ENCODE measurements at regions not wholly inside any gene's neighbourhood (a gene's known extent, or its start where the extent isn't known, plus 50 kb on each side); places are given as distances from the start of the nearest gene placed in this dataset.

- no peaks in the 10 kb centered on the region for H3K9me3 Mint-ChIP-seq
- TF ChIP-seq GTF2I (CRISPR knock-in tag; conservative IDR thresholded peaks at IDR 0.05) (no peak), RORB (CRISPR knock-in tag; IDR thresholded peaks at IDR 0.05) (no peak), MYBL2 (CRISPR knock-in tag; IDR thresholded peaks at IDR 0.05) (no peak), PREB (CRISPR knock-in tag; IDR thresholded peaks at IDR 0.05; ENCODE audit: borderline replicate concordance) (no peak), CREB1 (CRISPR knock-in tag; IDR thresholded peaks at IDR 0.05) (no peak), CBFB (CRISPR knock-in tag; IDR thresholded peaks at IDR 0.05; ENCODE audit: low read depth) (no peak), ERG (CRISPR knock-in tag; IDR thresholded peaks at IDR 0.05) (no peak)
- H3K36me3 Mint-ChIP-seq: no peaks in the 10 kb centered on the region
- H3K27me3 Mint-ChIP-seq (ENCODE audit: low read depth): no peaks in the 10 kb centered on the region
- ATAC-seq (no peak), DNase-seq (ENCODE audit: low spot score) (no peak)
- H3K4me1 Mint-ChIP-seq: peaks cover 17% of the 10 kb centered on the region
- CTCF ChIA-PET: no interaction called here
- POLR2A ChIA-PET: no interaction called here
- no peak overlapping the region for H3K27ac Mint-ChIP-seq
- no peak overlapping the region for H3K4me3 Mint-ChIP-seq
These were observed 172.0 kb downstream of the SCP2D1 start for GRCh38 chr20:18985551-18985950.

- Mint-ChIP-seq H3K4me3 (no peak overlapping the region), H3K36me3 (no peaks in the 10 kb centered on the region), H3K9me3 (no peaks in the 10 kb centered on the region), H3K27me3 (ENCODE audit: low read depth) (no peaks in the 10 kb centered on the region), H3K4me1 (peaks cover 17% of the 10 kb centered on the region), H3K27ac (no peak overlapping the region)
- POLR2A ChIA-PET: no interaction called here
- DNase-seq (ENCODE audit: low spot score) (no peak), ATAC-seq (no peak)
- CTCF ChIA-PET: no interaction called here
- no peak for TF ChIP-seq IRF2 (CRISPR knock-in tag; IDR thresholded peaks at IDR 0.05; ENCODE audit: borderline replicate concordance, low read depth)
- no peak for TF ChIP-seq HMGXB4 (CRISPR knock-in tag; IDR thresholded peaks at IDR 0.05)
- TF ChIP-seq JUN (CRISPR knock-in tag; IDR thresholded peaks at IDR 0.05): no peak
- no peak for TF ChIP-seq PRDM15 (CRISPR knock-in tag; IDR thresholded peaks at IDR 0.05)
These were observed 172.7 kb downstream of the SCP2D1 start for GRCh38 chr20:18986146-18986830.

GRCh38 chr20:18986895-18987580 is 173.5 kb downstream of the SCP2D1 start:
- H3K4me1 Mint-ChIP-seq: peaks cover 17% of the 10 kb centered on the region
- DNase-seq (ENCODE audit: low spot score) (no peak), ATAC-seq (no peak)
- no peaks in the 10 kb centered on the region for H3K36me3 Mint-ChIP-seq
- TF ChIP-seq IRF2 (CRISPR knock-in tag; IDR thresholded peaks at IDR 0.05; ENCODE audit: borderline replicate concordance, low read depth) (no peak), ZNF317 (CRISPR knock-in tag; IDR thresholded peaks at IDR 0.05; ENCODE audit: borderline replicate concordance, low read depth) (no peak)
- no peak overlapping the region for H3K27ac Mint-ChIP-seq
- ChIA-PET POLR2A (no interaction called here), CTCF (no interaction called here)
- no peak overlapping the region for H3K4me3 Mint-ChIP-seq
- H3K9me3 Mint-ChIP-seq: no peaks in the 10 kb centered on the region
- no peaks in the 10 kb centered on the region for H3K27me3 Mint-ChIP-seq (ENCODE audit: low read depth)

Data from WTC11 (cell line).